ENCODE measurements at regions not wholly inside any gene's neighbourhood (a gene's known extent, or its start where the extent isn't known, plus 50 kb on each side); places are given as distances from the start of the nearest gene placed in this dataset.

DNA sequence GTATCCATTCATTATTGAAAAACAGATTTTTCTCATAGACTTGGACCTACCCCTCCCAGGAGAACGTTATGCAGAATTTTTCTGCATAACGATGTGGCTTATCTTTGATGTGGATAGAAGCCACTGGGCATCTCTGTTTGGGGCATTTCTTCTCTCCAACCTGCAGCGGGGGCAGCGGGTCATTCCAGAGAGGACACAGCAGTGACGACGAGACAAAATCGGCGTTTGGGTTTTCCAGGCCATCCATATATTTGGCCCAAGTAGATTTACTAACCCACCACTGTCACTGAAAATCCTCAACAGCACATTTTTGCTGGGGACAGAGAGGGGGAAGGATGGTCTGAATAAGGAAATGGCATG is 299.3 kb upstream of the PITRM1 start:
- TF ChIP-seq CTCF (IDR thresholded peaks at IDR 0.05) (no peak), POLR2AphosphoS5 (IDR thresholded peaks at IDR 0.05) (no peak), POLR2A (IDR thresholded peaks at IDR 0.05) (no peak), EP300 (IDR thresholded peaks at IDR 0.05) (no peak)

All from stomach (tissue), 4 donors.